ENCODE measurements at regions not wholly inside any gene's neighbourhood (a gene's known extent, or its start where the extent isn't known, plus 50 kb on each side); places are given as distances from the start of the nearest gene placed in this dataset.
A peak's percentile ranks its signal among the peaks of the same experiment; 100 is the strongest.

- DNase-seq (ENCODE audit: low read depth in 1 of 2, low spot score in 2 of 2) (peak in 1 of 2 experiments; percentile 16), FAIRE-seq (no peak)
- no peak overlapping the region for H2BK20ac ChIP-seq (ENCODE audit: low read length)
- TF ChIP-seq BCL11A (IDR thresholded peaks at IDR 0.05; ENCODE audit: low read depth in 2 of 2, low read length in 2 of 2) (no peak), RBBP5 (IDR thresholded peaks at IDR 0.05; ENCODE audit: borderline replicate concordance, low read depth, low read length) (no peak), E2F6 (IDR thresholded peaks at IDR 0.05) (no peak), CHD2 (IDR thresholded peaks at IDR 0.05; ENCODE audit: low read length) (no peak), TEAD4 (IDR thresholded peaks at IDR 0.05; ENCODE audit: low read depth, low read length) (no peak), ATF3 (IDR thresholded peaks at IDR 0.05; ENCODE audit: insufficient read depth, low read depth, low read length) (no peak), USF2 (IDR thresholded peaks at IDR 0.05; ENCODE audit: low read length) (no peak), BRCA1 (IDR thresholded peaks at IDR 0.05; ENCODE audit: low read depth, low read length) (no peak), POLR2A (IDR thresholded peaks at IDR 0.05; ENCODE audit: control extremely low read depth in 1 of 2, low read depth in 2 of 2, low read length in 2 of 2) (no peak)
- no peaks in the 10 kb centered on the region; the same call in 1 of the 2 replicates for H3K79me1 ChIP-seq (ENCODE audit: low read depth, low read length)
- no peaks in the 10 kb centered on the region; the same call in 1 of the 2 replicates for H3K23me2 ChIP-seq (ENCODE audit: low read depth, low read length)
- no peak overlapping the region for H2AK5ac ChIP-seq (ENCODE audit: low read depth, low read length)
- no peak overlapping the region for H3K56ac ChIP-seq (replicated peaks; ENCODE audit: insufficient read length, low read depth, low read length)
- H3K79me2 ChIP-seq (ENCODE audit: control insufficient read depth in 1 of 2, insufficient read depth in 2 of 2, low read length in 2 of 2), result no peaks in the 10 kb centered on the region
- no peak overlapping the region for H2BK120ac ChIP-seq (replicated peaks; ENCODE audit: low read depth, low read length)
- no peak overlapping the region for H4K91ac ChIP-seq (replicated peaks; ENCODE audit: insufficient read length, low read length)
- POLR2A ChIA-PET (ENCODE audit: partially characterized antibody), result interaction anchor here (0.6 kb wide), 1 partner anchor 519 kb away, joined by 3 read pairs; no protein-coding TSS in a partner anchor
- no peak overlapping the region for H2AFZ ChIP-seq (ENCODE audit: low read length)
- H3K23ac ChIP-seq (ENCODE audit: insufficient read length), result no peak overlapping the region
- CTCF ChIA-PET (ENCODE audit: partially characterized antibody), result no interaction called here
- H3K4me2 ChIP-seq (ENCODE audit: insufficient read depth in 1 of 2, low read depth in 2 of 2, low read length in 2 of 2), result no peak overlapping the region
- H3K9ac ChIP-seq (replicated peaks in 1 of 4; ENCODE audit: extremely low read depth in 1 of 4, low read depth in 3 of 4, low read length in 3 of 4), result no peak overlapping the region
- H3K4me1 ChIP-seq (replicated peaks in 1 of 4; ENCODE audit: control insufficient read depth in 3 of 4, insufficient read depth in 4 of 4, low read length in 3 of 4), result no peaks in the 10 kb centered on the region
- no peak overlapping the region for H3K4me3 ChIP-seq (ENCODE audit: extremely low read depth in 1 of 4, insufficient read depth in 2 of 4, low read depth in 3 of 4, low read length in 4 of 4)
- no peak overlapping the region for H2BK5ac ChIP-seq (ENCODE audit: low read depth, low read length)
- no peaks in the 10 kb centered on the region for H3K36me3 ChIP-seq (ENCODE audit: control insufficient read depth in 2 of 4, insufficient read depth in 4 of 4, low read length in 3 of 4)
- H4K5ac ChIP-seq (ENCODE audit: insufficient read length, low read depth, low read length), result no peak overlapping the region
- no peak overlapping the region for H3K14ac ChIP-seq (ENCODE audit: insufficient read length)
- peaks cover 0 to 5% of the 10 kb centered on the region in 2 experiments for H4K20me1 ChIP-seq (replicated peaks in 1 of 2; ENCODE audit: control insufficient read depth in 1 of 2, insufficient read depth in 2 of 2, low read length in 2 of 2)
- no peak overlapping the region for H3K27ac ChIP-seq (ENCODE audit: low read depth, low read length)
- H4K8ac ChIP-seq (ENCODE audit: extremely low read depth, insufficient read depth, low read length), result no peak overlapping the region
- no peak overlapping the region for H2BK15ac ChIP-seq (ENCODE audit: low read length)
- 86% methylated on average over 8 of the region's 8 CpGs; no CpG with 5 or more reads in 1 of the 2 experiments for WGBS, 2 experiments (ENCODE audit: extremely low coverage in 1 of 2, insufficient coverage in 1 of 2, insufficient read length in 1 of 2, insufficient replicate concordance in 2 of 2, low coverage in 1 of 2, low lambda C conversion rate in 2 of 2, missing lambda C conversion rate in 1 of 2)
- H3K27me3 ChIP-seq (replicated peaks in 1 of 4; ENCODE audit: control insufficient read depth in 3 of 4, extremely low read depth in 1 of 4, insufficient read depth in 3 of 4, low read length in 3 of 4), result no peaks in the 10 kb centered on the region; a peak in 1 of 7 replicates
- no peak overlapping the region for H2BK12ac ChIP-seq (ENCODE audit: low read depth, low read length)
- no peak overlapping the region for H3K4ac ChIP-seq (replicated peaks; ENCODE audit: insufficient read length, low read depth, low read length)
- H3K9me3 ChIP-seq (ENCODE audit: insufficient read depth in 2 of 2, low read depth in 1 of 2, low read length in 1 of 2), result peaks cover 0 to 5% of the 10 kb centered on the region in 2 experiments; a peak in 1 of 4 replicates
- no peak overlapping the region for H3K18ac ChIP-seq (ENCODE audit: extremely low read depth, low read length)
Measured at GRCh38 chr6:170201361-170201760, 89.5 kb downstream of the DLL1 start.

Data from H1 (cell line).